Dermis blood vessel endothelial cell (primary cell): ENCODE measurements at regions not wholly inside any gene's neighbourhood (a gene's known extent, or its start where the extent isn't known, plus 50 kb on each side); places are given as distances from the start of the nearest gene placed in this dataset.
"Not testable (repeated sequence)": the region's sequence is repeated elsewhere in the genome, so short reads cannot be mapped to it uniquely, and the experiment has no call there.

Source experiments
- DNase-seq: peaks from one replicate; pipeline ENCODE4 v3.0.0; 2010

GRCh38 chr21:31530897-31531705 lies 128.4 kb upstream of the SOD1 start:
- DNase-seq = no peak

- DNase-seq = no peak
Observed at GRCh38 chr21:31530364-31530763, 129.1 kb upstream of the SOD1 start.

GRCh38 chr21:31529406-31529805 lies 130.1 kb upstream of the SOD1 start:
- no peak for DNase-seq

- no peak for DNase-seq
Observed at GRCh38 chr21:31526040-31526439, 133.5 kb upstream of the SOD1 start.

- no peak for DNase-seq
Observed at GRCh38 chr21:31524140-31524539, 135.4 kb upstream of the SOD1 start.

- no peak for DNase-seq
Observed at GRCh38 chr21:31521515-31521914, 138.0 kb upstream of the SOD1 start.

- DNase-seq = no peak
Observed at GRCh38 chr21:31520561-31521098, 138.9 kb upstream of the SOD1 start.

GRCh38 chr21:31518580-31518979 lies 140.9 kb upstream of the SOD1 start:
- DNase-seq = no peak

GRCh38 chr21:31517664-31518414 lies 141.7 kb upstream of the SOD1 start:
- DNase-seq = no peak

GRCh38 chr21:31515253-31515652 lies 144.2 kb upstream of the SOD1 start:
- DNase-seq = no peak

- no peak for DNase-seq
Observed at GRCh38 chr21:31514598-31514997, 144.9 kb upstream of the SOD1 start.

GRCh38 chr21:31513541-31513940 lies 146.0 kb upstream of the SOD1 start:
- DNase-seq = not testable (repeated sequence)

GRCh38 chr21:31511999-31512398 lies 147.5 kb upstream of the SOD1 start:
- DNase-seq = not testable (repeated sequence)

GRCh38 chr21:31511258-31511657 lies 148.2 kb upstream of the SOD1 start:
- no peak for DNase-seq

- DNase-seq = no peak
Observed at GRCh38 chr21:31509194-31510017, 150.1 kb upstream of the SOD1 start.

- DNase-seq = no peak
Observed at GRCh38 chr21:31505975-31506374, 153.5 kb upstream of the SOD1 start.

GRCh38 chr21:31503939-31504338 lies 155.6 kb upstream of the SOD1 start:
- no peak for DNase-seq

- DNase-seq = no peak
Observed at GRCh38 chr21:31503467-31503866, 156.0 kb upstream of the SOD1 start.

GRCh38 chr21:31502537-31503143 lies 156.9 kb upstream of the SOD1 start:
- DNase-seq = no peak

GRCh38 chr21:31501926-31502325 lies 157.6 kb upstream of the SOD1 start:
- DNase-seq = no peak

GRCh38 chr21:31500982-31501381 lies 156.9 kb upstream of the TIAM1 start:
- DNase-seq = no peak

GRCh38 chr21:31500071-31500470 lies 156.0 kb upstream of the TIAM1 start:
- no peak for DNase-seq

- no peak for DNase-seq
Observed at GRCh38 chr21:31498985-31499384, 154.9 kb upstream of the TIAM1 start.
